Sigmoid colon (tissue), 4 donors: ENCODE measurements at regions not wholly inside any gene's neighbourhood (a gene's known extent, or its start where the extent isn't known, plus 50 kb on each side); places are given as distances from the start of the nearest gene placed in this dataset.

Experiments used
- POLR2A ChIP-seq, 2 donors: fragments of 450-650 bp; IDR thresholded peaks; one replicate each; pipeline ENCODE4 v1.6.1; 2016; ENCODE audit warnings: antibody characterized with exemption in 2 of 2, mild to moderate bottlenecking in 2 of 2, moderate library complexity in 2 of 2
- POLR2AphosphoS5 ChIP-seq, 4 donors: sonication (generic); formaldehyde crosslinking; IDR thresholded peaks; one replicate each; pipeline ENCODE4 v1.6.1; 2017; ENCODE audit warnings: antibody characterized with exemption in 4 of 4
- TF ChIP-seq, protein P1 (sequence below), 4 experiments: fragments of 450-650 bp in 3 of 4; fragments of 200-600 bp in 1 of 4; IDR thresholded peaks; one replicate each; pipeline ENCODE4 v1.5.1; 2016 to 2019; ENCODE audit warnings: antibody characterized with exemption in 4 of 4, mild to moderate bottlenecking in 3 of 4, moderate library complexity in 2 of 4

DNA sequence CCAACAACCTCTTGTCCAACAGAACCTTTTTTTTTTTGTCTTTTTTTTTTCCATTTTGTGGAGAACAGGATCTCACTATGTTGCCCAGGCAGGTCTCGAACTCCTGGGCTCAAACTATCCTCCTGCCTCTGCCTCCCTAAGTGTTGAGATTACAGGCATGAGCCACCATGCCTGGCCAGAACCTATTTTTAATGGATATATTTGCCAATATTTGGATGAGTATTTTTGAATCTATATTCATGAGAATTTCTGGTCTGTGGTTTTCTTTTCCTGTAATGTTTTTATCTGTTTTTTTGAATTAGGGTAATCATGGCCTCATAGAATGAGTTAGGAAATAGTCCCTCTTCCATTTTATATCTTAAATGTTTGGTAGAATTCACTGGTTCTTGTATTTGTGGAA lies 70.4 kb upstream of the RET start:
- TF ChIP-seq POLR2A (IDR thresholded peaks at IDR 0.05) (no peak), POLR2AphosphoS5 (IDR thresholded peaks at IDR 0.05) (no peak)
- TF ChIP-seq, protein P1, sequence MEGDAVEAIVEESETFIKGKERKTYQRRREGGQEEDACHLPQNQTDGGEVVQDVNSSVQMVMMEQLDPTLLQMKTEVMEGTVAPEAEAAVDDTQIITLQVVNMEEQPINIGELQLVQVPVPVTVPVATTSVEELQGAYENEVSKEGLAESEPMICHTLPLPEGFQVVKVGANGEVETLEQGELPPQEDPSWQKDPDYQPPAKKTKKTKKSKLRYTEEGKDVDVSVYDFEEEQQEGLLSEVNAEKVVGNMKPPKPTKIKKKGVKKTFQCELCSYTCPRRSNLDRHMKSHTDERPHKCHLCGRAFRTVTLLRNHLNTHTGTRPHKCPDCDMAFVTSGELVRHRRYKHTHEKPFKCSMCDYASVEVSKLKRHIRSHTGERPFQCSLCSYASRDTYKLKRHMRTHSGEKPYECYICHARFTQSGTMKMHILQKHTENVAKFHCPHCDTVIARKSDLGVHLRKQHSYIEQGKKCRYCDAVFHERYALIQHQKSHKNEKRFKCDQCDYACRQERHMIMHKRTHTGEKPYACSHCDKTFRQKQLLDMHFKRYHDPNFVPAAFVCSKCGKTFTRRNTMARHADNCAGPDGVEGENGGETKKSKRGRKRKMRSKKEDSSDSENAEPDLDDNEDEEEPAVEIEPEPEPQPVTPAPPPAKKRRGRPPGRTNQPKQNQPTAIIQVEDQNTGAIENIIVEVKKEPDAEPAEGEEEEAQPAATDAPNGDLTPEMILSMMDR (IDR thresholded peaks at IDR 0.05), result no peak
